GM12865 (cell line): ENCODE measurements at regions not wholly inside any gene's neighbourhood (a gene's known extent, or its start where the extent isn't known, plus 50 kb on each side); places are given as distances from the start of the nearest gene placed in this dataset.

ENCODE experiments used
- DNase-seq: peaks from one replicate; pipeline ENCODE4 v3.0.0; 2010; ENCODE audit warnings: low read depth
- H3K4me3 ChIP-seq: 2 replicates; pipeline ENCODE4 v1.5.1; 2011; ENCODE audit warnings: mild to moderate bottlenecking, low read depth, low read length, control low read depth
- CTCF ChIP-seq: IDR thresholded peaks from 2 replicates; pipeline ENCODE4 v1.5.1; 2011; ENCODE audit warnings: low read length, control low read depth, low read depth, inconsistent platforms; ENCODE audit not compliant: insufficient read depth; ENCODE audit errors: missing control alignments

GRCh38 chr2:7994397-7994951 is 687.4 kb upstream of the ID2 start:
- no peak for DNase-seq
- no peak overlapping the region for H3K4me3 ChIP-seq
- no peak for TF ChIP-seq CTCF

GRCh38 chr2:7997279-7997678 is 684.6 kb upstream of the ID2 start:
- no peak for TF ChIP-seq CTCF
- peak; percentile 49 for DNase-seq

GRCh38 chr2:7999683-8000476 is 682.0 kb upstream of the ID2 start:
- no peak for TF ChIP-seq CTCF
- no peak overlapping the region for H3K4me3 ChIP-seq
- no peak for DNase-seq

More at GRCh38 chr2:7997279-7997678, 684.6 kb upstream of the ID2 start:
- H3K4me3 ChIP-seq: no peak overlapping the region

- DNase-seq: peak; percentile 47
- TF ChIP-seq CTCF: no peak
- no peak overlapping the region for H3K4me3 ChIP-seq
Measured at GRCh38 chr2:8000870-8001269, 681.0 kb upstream of the ID2 start.

- no peak overlapping the region for H3K4me3 ChIP-seq
- TF ChIP-seq CTCF: no peak
- DNase-seq: peak; percentile 86
Measured at GRCh38 chr2:8002765-8003393, 679.0 kb upstream of the ID2 start.

GRCh38 chr2:8003462-8004075 is 678.3 kb upstream of the ID2 start:
- TF ChIP-seq CTCF: no peak
- no peak overlapping the region for H3K4me3 ChIP-seq
- no peak for DNase-seq
